ENCODE measurements at regions not wholly inside any gene's neighbourhood (a gene's known extent, or its start where the extent isn't known, plus 50 kb on each side); places are given as distances from the start of the nearest gene placed in this dataset.

- DNase-seq (ENCODE audit: low read depth in 2 of 2): no peak
These were observed 100.0 kb upstream of the HDAC4 start for GRCh38 chr2:239500574-239501550.

- DNase-seq (ENCODE audit: low read depth in 2 of 2): no peak
These were observed 99.1 kb upstream of the HDAC4 start for GRCh38 chr2:239499726-239500573.

- no peak for DNase-seq (ENCODE audit: low read depth in 2 of 2)
These were observed 98.3 kb upstream of the HDAC4 start for GRCh38 chr2:239498981-239499634.

- no peak for DNase-seq (ENCODE audit: low read depth in 2 of 2)
These were observed 97.8 kb upstream of the HDAC4 start for GRCh38 chr2:239498576-239498975.

DNA sequence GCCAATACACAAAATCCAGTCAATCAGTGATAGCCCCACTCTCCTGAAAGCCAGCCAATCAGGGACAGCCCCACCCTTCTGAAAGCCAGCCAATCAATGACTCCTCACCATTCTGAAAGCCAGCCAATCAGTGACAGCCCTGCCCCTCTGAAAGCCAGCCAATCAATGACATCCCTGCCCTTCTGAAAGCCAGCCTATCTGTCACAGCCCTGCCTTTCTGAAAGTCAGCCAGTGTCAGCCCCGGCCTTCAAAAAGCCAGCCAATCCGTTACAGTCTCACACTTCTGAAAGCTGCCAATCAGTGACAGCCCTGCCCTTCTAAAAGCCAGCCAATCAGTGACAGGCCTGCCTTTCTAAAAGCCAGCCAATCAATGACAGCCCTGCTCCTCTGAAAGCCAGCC, 95.9 kb upstream of the HDAC4 start:
- no peak for DNase-seq (ENCODE audit: low read depth in 2 of 2)

DNA sequence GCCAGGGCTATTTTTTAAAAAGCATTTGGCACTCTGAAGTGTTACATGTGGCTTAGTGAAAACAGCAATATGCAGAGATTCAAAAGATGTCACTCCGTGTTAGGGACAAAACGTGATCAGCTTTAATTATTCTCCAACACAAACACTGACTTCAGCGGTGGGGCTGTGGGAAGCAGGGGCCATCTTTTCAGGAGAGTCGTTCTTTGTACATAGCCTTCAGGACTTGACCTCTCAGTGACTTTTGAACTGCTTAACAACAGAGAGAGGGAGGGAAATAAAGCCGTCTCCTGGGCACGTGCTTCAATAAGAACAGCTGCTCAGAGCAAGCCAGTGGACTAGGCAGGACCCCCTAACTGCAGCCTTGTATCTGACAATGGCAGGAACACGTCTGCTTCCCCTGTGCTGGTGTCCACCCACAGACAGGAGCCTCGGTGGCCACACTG, 95.0 kb upstream of the HDAC4 start:
- DNase-seq (ENCODE audit: low read depth in 2 of 2): no peak

- no peak for DNase-seq (ENCODE audit: low read depth in 2 of 2)
These were observed 94.4 kb upstream of the HDAC4 start for GRCh38 chr2:239495175-239495574.

- no peak for DNase-seq (ENCODE audit: low read depth in 2 of 2)
These were observed 93.8 kb upstream of the HDAC4 start for GRCh38 chr2:239494578-239494977.

DNA sequence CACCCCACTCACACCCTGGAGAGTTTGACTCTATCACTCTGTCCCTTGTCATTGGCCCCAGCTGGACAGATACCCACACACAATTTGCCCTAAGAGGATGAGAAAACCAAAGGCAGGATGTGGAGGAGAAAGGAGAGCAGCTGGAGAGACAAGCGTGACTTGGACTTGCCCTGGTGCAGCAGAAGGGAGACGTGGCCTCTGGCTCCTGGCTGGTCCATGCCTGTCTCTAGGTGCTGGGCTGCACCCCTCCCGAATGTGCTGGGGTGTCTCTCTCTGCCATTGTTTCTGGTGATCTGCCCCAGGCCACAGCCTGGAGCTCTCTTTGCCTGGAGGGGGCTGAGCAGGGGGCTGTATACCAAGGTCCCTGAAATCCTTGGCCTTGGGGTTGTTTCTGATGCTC, 88.7 kb upstream of the HDAC4 start:
- no peak for DNase-seq (ENCODE audit: low read depth in 2 of 2)

DNA sequence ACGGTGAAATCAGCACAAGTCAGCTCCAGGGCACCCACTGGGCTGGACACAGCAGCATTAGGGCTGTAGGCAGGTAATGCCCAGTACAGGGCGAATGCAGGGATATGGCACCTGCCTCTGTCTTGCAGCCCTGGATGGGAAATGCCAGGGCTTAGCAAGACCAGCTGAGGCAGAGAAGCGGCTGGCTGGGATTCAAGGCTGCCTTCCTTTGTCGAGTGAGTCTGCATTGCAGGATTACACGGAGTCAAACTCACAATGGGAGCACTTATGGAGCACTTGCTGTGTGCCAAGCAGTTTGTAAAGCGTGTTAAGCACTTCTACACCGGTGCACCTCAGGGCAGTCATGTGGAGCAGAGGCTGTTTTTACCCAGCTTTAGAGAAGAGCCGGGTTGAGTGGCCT, 87.3 kb upstream of the HDAC4 start:
- DNase-seq (ENCODE audit: low read depth in 2 of 2): no peak

GRCh38 chr2:239487272-239487671, 86.5 kb upstream of the HDAC4 start:
- DNase-seq (ENCODE audit: low read depth in 2 of 2): no peak

- no peak for DNase-seq (ENCODE audit: low read depth in 2 of 2)
These were observed 84.8 kb upstream of the HDAC4 start for GRCh38 chr2:239485622-239486021.

- DNase-seq (ENCODE audit: low read depth in 2 of 2): no peak
These were observed 83.9 kb upstream of the HDAC4 start for GRCh38 chr2:239484571-239485355.

- DNase-seq (ENCODE audit: low read depth in 2 of 2): no peak
These were observed 82.2 kb upstream of the HDAC4 start for GRCh38 chr2:239482778-239483712.

- no peak for DNase-seq (ENCODE audit: low read depth in 2 of 2)
These were observed 78.7 kb upstream of the HDAC4 start for GRCh38 chr2:239479471-239479870.

GRCh38 chr2:239477591-239477990, 76.8 kb upstream of the HDAC4 start:
- no peak for DNase-seq (ENCODE audit: low read depth in 2 of 2)

DNA sequence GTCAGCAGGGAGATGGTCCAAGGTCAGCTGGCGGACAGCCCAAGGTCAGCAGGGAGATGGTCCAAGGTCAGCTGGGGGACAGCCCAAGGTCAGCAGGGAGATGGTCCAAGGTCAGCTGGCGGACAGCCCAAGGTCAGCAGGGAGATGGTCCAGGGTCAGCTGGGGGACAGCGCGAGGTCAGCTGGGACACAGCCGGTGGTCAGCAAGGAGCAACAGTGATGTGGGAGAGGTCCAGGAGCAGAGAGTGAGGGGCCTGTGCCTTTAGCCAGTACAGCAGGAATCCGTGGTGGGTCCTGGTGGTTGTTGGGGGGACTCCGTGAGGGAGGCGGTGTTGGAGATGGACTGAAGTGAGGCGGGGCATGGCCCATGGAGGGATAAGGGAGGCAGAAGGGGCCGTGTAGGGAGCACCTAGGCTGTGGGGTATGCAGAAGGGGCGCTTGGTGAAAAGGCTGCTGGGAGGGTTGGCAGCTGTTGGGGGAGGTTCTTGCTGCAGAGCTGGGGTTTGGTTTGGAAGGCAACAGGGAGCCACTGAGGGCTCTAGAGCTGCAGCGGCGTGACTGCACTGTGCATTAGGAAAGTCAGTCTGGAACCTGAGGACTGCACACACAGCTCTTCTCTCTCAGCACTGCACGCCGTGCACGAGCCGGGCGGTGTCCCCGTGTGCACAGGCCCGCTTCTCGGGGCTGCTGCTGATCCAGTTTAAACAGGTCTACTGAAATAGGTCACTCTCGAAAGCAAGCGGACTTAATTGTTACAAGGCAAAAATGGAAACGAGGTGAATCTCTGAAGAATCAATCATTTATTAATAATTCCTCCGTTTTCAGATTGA, 76.2 kb upstream of the HDAC4 start:
- no peak for DNase-seq (ENCODE audit: low read depth in 2 of 2)

- DNase-seq (ENCODE audit: low read depth in 2 of 2): no peak
These were observed 75.4 kb upstream of the HDAC4 start for GRCh38 chr2:239476029-239476756.
